HG03280 (cell line): ENCODE measurements at regions not wholly inside any gene's neighbourhood (a gene's known extent, or its start where the extent isn't known, plus 50 kb on each side); places are given as distances from the start of the nearest gene placed in this dataset.

ENCODE experiments used
- ATAC-seq: cut with Tn5 transposase; IDR thresholded peaks from one replicate; pipeline ENCODE4 v1.9.1; 2021; ENCODE audit warnings: mild to moderate bottlenecking, moderate library complexity; ENCODE audit not compliant: unreplicated experiment

DNA sequence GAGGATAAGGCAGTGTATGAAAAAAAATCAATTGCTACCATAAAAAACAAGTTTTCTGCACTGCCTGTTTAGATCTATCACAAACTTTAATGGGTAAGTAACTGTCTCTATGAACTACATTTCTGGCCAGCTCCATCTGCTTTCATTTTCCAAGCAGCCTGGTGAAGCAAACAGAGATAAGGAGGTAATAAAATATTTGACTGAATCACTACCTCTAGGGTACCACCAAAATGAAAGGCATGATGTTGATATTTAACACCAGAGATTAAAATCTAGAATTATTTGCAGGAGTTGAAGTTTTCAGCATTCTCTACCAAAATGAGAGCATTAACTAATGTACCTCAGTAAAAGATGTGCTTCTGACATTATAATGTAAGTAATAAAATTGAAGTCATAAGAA is 863.5 kb upstream of the MGAT4C start:
- no peak for ATAC-seq

DNA sequence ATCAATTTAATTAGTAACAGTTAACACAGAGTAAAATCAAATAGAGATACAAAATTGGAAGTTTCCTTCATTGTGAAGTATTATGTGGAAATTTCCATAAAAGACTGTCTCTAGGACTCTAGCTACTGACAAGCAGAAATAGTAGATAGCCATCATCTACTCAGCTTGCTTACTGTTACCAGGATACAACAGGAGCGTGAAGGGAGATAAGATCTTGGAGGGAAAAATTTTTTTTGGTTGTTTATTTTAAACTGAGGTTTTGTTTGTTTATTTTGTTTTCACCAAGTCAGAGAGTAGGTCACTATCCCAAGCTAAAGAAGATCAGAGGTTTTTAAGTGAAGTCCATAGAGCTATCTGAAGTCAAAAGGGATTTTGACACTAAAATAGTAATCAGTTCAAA is 861.3 kb upstream of the MGAT4C start:
- ATAC-seq, result no peak

DNA sequence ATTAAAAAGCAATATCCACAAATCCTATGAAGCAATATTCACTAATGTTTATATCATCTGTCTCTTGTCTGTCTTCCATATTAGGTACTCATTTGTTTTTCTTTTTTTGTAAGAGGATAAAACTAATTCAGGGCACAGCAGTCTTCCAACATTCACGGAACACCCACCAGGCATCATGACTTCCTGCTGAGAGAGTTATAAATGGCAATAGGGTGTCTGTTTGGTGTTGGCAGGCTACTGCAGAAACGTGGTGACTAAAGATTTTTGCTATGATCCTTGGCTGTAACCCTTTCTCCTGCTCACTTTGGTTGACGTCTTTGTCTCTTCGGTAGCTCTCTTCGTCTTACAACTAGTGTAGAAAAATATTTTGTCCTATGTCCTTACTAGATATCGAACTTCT is 860.6 kb upstream of the MGAT4C start:
- ATAC-seq, result no peak

DNA sequence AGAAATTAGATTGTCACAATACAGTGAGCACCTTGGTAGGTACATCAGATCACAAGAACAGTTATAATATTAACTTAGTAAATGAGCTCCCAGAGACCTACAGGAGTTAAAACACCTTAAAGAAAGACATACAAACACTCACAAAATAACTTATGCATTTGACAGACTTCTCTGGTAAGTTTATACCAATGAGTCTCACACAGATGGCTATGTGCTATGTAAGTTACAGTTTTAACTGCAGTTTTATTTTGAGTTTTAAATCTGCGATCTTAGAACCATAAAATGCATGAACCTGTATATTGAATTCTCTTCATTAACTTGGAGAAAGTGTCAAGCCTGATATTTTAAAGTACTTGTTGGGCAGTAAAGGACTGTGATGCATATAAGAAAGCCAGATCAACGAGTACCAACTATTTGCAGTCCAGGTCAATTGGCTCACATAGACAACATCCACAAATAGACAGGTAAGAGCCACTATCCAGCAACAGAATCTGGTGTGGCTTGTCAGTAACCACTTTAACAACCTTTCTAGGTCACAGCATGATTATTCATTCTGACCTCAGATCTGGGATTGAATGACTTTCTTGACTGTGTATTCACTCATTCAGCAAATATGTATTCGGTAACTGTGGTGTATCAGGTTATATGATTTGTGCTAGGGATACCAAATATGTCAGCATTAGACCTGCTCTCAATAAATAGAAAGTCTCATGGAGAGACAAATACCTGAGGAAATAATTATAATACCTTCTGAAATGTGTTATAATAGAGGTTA is 856.6 kb upstream of the MGAT4C start:
- no peak for ATAC-seq

DNA sequence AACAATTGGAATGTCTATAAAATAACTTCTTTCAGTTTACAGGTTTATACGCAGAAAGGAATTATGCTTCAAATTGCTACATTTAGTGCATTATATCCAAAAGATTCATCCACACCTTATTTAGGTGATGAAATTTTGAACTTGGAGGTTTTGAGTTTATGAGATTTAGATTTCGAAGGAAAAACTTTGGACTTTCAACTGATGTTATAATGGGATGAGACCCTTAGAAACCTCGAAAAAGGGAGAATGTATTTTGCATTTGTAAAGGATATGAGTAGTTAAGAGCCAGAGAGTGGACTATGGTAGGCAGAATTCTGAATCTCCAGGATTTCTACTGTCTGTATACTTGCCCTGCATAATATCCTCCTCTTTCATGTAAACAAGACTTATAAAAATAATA is 851.6 kb upstream of the MGAT4C start:
- ATAC-seq, result no peak

DNA sequence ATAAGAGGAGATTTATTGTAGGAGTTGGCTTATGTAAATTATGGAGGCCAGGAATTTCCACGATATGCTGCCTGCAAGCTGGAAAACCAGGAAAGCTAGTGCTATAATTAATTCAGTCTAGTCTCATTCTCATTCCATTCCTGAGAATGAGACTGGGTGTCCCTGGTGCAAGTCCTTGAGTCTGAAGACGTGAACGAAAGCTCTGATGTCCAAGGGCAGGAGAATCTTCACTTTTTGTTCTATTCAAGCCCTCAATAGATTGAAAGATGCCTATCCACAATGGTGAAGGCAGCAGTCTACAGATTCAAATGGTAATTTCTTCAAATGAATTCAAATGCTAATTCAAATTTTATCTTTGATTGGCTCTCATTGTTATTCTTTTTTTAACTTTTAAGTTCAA is 851.1 kb upstream of the MGAT4C start:
- ATAC-seq, result no peak

DNA sequence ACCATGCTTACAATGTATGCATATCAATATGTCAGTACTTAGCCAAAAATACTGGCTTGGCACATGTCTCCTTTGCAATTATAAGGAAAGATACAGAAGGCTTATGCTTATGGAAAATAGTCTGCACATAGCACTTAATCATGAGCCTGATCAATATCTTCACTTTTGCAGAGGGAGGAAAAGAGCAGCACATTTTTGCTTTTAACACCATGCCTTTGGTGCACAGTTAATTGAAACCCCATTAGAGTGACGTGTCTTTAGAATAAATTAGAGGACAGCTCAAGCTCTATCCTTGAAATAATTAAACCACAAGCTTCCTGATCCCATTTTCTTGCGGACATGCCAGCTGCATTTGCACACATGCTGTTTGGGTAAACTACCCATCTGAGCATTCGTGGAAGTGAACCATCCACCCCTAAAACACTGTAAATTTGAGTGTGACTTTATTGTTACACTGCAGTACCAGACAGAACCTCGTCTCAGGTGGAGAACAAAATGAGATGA is 839.9 kb upstream of the MGAT4C start:
- ATAC-seq, result no peak

DNA sequence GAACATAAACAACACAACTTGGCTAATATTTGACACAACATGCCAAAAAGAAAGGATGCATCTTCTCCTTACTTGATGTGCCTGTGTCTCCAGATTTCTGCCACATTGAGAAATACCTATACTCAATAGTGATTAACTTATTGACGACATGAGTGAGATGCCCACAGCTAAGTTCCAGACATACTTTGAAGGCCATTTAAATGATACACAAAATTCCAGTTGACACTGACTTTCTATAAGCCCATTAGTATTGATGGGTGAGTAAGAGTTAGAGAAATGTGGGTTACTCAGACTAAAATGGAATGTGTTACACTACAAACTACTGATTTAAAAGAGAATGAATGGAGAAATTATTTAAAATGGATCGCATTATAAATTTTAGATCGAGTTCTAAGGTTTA is 838.2 kb upstream of the MGAT4C start:
- ATAC-seq, result no peak

DNA sequence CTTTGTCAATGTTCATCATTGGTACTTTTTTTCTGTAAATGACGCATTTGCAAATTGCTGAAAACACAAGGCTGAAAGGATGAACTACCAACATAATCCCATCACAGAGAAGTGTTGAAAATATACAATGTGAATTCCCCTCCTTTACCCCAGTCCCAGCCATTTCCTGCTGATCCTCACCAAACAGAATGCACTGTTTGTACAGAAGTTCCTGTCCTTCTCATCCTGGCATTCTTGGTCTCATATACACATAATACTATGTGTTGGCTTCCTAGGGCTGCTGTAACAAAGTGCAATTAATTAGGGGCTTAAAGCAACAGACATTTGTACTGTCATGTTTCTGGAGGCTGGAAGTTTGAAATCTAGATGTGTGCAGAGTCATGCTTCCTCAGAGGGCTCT is 836.2 kb upstream of the MGAT4C start:
- ATAC-seq, result no peak

DNA sequence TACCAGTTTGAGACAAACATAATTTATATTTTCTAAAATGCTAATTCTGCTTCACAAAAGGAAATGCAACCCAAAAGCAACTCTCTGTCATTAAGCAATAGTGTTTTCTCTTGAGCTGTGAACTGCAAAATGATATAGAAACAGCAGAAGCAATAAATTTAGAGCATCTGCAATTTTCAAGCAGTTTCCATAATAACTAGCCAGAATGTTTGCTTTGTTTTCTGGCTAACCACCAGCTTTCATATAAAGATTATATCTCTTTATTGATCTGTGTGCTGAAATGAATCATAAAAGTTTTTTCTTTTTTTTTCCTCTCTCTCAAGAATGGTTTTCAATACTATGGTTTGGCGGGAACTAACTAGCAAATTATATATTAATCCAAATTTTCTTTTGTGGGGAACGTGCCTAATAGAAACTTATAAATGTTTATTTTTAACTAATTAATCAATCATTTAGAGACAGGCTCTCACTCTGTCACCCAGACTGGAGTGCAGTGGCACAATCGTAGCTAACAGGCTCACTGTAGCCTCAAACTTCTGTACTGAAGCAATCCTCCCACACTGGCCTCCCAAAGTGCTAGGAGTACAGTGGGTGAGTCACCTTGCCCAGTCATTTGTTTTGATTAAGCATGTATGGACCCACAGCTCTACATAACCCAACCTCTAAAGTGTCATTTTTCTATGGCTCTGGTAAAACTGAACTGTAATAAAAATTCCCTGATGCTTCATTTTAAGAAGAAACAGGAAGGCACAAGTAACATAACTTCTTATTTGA is 830.1 kb upstream of the MGAT4C start:
- ATAC-seq, result no peak

DNA sequence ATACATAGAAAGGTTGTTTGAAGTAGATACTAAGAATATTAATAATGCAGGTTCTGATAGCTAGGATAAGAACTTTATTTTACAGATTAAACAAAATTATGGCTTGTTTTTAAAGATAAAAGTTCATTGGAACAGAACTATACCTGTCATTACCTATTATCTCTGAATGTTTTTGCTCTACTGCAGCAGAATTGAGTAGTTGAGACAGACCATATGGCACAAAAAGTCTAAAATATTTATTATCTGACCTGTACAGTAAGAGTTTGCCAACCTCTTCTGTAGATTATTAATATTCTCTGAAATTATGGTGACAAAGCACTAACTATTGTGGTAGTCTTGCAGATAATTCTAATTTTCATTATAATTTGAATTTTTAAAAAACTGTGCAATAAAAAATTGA is 829.1 kb upstream of the MGAT4C start:
- ATAC-seq, result no peak

DNA sequence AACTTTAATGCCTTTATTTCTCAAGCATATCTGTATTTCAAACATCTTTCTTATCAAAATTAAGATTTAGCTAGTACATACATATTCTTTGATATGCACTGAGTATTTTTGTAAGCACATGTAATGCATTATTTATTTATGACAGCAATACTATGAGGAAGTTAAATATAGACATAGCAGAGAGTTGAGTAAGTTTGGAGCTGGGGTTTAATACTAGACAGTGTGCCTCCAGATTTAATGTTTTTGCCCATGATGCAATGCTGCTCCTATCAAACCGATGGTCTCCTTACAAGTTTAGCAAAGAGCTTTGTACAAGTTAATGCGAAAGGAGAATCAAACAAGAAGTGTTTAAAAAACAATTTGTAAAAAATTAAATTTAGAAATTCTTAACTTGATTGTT is 826.6 kb upstream of the MGAT4C start:
- no peak for ATAC-seq

DNA sequence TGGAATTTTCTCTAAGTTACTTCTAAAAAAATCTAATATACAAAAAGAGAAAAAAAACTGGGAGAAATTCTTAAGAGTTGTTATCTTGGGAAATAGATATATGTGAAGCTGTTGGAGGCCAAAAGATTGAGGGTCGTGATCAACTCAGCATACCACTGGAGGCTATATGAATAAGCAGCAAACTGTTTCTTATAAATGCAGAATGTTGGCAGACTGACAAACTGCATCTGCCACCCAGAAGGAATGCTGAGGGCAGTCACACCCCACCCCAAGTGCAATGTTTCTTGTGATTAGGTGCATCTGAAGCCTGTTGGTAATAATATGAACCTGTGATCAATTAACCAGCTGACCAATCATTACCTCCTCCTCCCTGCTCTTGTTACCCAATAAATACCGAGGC is 818.6 kb upstream of the MGAT4C start:
- ATAC-seq, result no peak

DNA sequence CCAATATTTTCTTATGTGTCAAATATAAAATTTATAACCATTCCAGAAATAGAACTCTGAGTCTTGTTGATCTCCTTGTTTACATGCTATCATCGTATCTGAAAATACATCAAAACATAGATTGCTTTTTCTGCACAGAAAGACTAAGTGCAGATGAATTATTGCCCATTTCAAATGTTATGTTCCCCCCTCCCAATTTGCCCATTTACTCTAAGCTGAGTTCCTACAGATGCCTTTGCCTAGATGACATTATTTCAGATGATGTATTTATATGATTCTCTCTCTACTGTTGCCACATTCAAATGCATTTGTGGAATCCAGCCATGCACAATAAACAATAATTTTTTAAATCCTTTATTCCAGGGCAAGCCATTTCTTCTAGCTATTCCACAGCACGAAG is 810.1 kb upstream of the MGAT4C start:
- ATAC-seq, result no peak

DNA sequence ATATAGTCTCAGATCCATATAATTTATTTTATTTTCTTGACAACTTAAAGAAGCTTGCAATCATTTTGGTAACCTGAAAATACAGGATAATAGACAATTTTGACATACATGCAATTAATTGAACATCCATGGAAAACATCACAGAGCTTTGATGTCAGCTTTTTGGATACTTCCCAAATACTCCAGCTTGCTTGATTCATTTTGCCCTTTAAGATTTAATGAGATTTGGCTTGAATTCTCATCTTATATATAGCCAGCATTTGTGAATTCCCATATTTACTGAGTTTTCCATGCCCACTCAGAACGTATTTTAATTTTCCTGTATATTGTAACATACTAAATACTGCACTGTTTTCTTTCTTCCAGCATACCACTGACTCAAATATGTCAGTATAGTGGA is 803.0 kb upstream of the MGAT4C start:
- no peak for ATAC-seq

DNA sequence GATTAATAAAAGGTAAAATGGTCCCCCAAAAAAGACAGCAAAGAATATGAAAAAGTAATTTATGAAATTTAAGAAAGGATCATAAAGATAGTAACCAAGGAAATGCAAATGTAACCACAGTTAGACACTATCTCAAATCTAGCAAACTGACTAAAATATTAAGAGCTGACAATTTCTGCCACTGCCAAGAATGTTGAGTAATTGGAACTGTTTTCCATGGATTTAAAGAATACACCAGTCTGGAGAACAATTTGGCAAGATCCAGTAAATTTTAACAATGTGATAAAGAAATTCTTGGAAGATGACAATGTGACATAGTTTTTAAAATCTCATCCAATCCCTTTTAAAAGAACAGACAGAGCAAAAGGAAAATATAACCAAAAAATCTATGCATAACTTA is 798.0 kb upstream of the MGAT4C start:
- ATAC-seq, result no peak

DNA sequence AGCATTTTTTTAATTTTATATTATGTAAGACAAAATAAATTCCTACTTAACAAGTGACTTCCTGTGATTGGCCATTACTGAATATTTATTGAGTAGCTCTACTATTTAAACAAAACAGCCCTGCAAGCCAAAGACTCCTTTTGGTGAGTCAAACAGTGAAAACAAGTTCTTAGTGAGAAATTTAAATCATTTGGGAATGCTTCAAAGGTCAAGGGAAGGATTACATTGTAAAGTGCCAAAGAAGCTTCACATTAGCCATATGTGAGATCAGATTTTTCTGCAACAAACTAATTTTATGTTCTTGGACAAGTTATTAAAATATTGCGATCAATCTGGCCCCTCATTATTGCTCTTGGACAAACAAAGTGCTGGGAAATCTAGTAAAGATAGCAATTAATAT is 795.4 kb upstream of the MGAT4C start:
- ATAC-seq, result no peak

DNA sequence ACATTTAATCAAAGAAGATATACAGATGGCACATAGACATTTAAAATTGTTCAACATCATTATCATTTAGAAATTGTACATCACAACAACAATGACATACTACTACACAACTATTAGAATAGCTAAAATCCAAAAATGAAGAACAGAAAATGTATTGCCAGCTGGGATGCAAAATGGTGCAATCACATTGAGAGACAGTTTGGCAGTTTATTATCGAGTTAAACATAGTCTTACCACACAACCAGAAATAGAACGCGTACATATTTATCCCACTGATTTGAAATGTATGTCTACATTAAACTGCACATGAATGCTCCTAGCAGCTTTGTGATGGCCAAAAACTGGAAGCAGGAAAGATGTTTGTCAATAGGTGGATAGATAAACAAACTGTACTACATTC is 791.5 kb upstream of the MGAT4C start:
- no peak for ATAC-seq

DNA sequence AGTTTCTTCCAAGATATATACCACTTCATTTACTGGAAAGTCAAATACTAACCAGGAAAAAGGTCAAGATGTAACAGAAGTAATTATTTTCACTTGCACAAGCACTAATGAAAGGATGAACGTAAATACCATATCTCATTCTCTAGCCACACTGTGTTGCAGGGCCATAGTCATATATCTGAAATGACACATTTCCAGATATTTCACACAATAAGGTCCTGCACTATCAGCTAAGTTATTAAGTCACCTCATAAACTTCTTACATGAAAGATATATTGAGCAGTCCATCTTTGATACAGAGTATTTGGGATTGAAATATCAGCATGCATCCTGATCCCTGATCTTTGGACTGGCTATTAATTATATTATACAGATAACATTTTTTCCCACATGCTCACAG is 783.3 kb upstream of the MGAT4C start:
- ATAC-seq, result no peak

DNA sequence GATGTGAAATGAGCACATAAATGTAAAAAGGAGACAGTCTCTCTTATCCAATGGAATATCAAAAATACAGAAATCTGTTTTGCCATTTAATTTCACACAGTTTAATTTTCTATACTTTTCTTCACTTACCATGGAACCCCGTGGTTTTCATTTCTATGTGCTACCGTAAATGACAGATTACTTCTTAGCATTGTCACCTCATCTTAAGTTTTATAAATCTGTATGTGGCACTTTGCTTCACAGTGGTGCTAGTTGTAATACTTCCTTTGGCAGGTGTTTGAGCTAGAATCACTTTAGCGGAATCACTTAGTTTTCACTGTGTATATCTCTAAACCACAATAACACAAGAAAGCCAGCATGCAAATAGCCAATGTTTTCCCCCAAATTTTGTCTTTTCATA is 781.9 kb upstream of the MGAT4C start:
- ATAC-seq, result no peak

DNA sequence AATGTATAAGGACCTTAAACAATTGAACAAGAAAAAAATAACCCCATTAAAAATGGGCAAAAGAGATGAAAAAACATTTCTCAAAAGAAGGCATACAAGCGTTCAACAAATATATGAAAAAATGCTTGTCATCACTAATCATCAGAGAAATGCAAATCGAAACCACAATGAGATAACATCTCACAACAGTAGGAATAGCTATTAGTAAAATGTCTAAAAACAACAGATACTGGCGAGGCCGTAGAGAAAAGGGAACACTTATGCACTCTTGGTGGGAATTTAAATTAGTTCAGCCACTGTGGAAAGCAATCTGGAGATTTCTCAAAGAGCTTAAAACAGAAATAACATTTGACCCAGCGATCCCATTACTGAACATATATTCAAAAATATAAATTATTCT is 769.8 kb upstream of the MGAT4C start:
- ATAC-seq, result no peak

DNA sequence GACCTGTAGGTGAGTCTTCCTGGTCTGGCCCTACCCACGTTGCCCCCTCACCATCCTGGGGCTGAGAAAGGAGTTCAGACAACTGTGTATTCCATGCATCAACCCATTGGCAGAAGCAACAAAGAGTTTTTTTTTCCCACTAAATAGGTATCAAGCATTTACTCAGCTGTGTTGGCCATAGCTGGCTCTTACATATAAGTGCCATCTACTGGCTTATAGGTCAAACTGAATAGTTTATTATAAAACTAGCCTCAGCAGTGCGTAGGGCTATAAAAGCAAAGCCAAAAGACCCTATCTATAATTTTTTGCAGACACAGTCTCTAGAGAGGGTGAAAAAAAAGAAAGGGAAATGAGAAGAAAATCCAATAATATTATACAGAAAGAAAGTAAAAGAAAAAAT is 765.2 kb upstream of the MGAT4C start:
- ATAC-seq, result no peak
